ENCODE measurements at regions not wholly inside any gene's neighbourhood (a gene's known extent, or its start where the extent isn't known, plus 50 kb on each side); places are given as distances from the start of the nearest gene placed in this dataset.
A peak's percentile ranks its signal among the peaks of the same experiment; 100 is the strongest.

DNA sequence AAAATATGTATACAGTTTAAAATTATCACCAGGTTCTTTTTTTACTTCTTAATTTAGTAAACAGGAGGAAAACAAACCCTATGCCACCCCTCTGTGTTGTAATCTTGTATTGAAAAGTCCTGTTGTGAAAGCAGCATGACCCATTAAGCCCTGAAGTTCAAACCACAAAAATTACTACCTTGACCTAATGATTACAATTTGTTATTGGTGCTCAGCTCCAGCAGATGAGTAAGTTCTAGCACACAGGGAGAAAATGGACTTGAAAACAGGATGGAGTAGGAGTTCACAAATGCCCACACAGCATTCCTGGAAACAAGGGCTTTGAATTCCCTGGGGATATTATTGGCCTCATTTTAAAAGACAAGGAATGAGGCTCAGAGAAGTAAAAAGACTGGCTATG lies 505.8 kb upstream of the ERCC4 start (continued):
- TF ChIP-seq, protein P1, sequence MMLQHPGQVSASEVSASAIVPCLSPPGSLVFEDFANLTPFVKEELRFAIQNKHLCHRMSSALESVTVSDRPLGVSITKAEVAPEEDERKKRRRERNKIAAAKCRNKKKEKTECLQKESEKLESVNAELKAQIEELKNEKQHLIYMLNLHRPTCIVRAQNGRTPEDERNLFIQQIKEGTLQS (IDR thresholded peaks at IDR 0.05; ENCODE audit: borderline replicate concordance, extremely low read depth, low read depth, low read length), result no peak

GRCh38 chr16:13419589-13419988 lies 500.4 kb upstream of the ERCC4 start:
- CTCF ChIA-PET, result interaction anchor here (0.7 kb wide), 1 partner anchor 10 kb away, joined by 3 read pairs; no protein-coding TSS in a partner anchor
- BruUV-seq (replicated peaks), result no TSS peak
- intact Hi-C loops (cut with micrococcal nuclease; ENCODE audit: unreplicated experiment), result no loop called here
- no peak overlapping the region for H2AFZ ChIP-seq (ENCODE audit: control insufficient read depth, low read depth, low read length)
- H3K4me3 ChIP-seq, result no peak overlapping the region
- no peaks in the 10 kb centered on the region for H3K27me3 ChIP-seq (replicated peaks in 1 of 2; ENCODE audit: control insufficient read depth in 2 of 2, insufficient read depth in 2 of 2, low read length in 1 of 2)
- TF ChIP-seq, protein P2, sequence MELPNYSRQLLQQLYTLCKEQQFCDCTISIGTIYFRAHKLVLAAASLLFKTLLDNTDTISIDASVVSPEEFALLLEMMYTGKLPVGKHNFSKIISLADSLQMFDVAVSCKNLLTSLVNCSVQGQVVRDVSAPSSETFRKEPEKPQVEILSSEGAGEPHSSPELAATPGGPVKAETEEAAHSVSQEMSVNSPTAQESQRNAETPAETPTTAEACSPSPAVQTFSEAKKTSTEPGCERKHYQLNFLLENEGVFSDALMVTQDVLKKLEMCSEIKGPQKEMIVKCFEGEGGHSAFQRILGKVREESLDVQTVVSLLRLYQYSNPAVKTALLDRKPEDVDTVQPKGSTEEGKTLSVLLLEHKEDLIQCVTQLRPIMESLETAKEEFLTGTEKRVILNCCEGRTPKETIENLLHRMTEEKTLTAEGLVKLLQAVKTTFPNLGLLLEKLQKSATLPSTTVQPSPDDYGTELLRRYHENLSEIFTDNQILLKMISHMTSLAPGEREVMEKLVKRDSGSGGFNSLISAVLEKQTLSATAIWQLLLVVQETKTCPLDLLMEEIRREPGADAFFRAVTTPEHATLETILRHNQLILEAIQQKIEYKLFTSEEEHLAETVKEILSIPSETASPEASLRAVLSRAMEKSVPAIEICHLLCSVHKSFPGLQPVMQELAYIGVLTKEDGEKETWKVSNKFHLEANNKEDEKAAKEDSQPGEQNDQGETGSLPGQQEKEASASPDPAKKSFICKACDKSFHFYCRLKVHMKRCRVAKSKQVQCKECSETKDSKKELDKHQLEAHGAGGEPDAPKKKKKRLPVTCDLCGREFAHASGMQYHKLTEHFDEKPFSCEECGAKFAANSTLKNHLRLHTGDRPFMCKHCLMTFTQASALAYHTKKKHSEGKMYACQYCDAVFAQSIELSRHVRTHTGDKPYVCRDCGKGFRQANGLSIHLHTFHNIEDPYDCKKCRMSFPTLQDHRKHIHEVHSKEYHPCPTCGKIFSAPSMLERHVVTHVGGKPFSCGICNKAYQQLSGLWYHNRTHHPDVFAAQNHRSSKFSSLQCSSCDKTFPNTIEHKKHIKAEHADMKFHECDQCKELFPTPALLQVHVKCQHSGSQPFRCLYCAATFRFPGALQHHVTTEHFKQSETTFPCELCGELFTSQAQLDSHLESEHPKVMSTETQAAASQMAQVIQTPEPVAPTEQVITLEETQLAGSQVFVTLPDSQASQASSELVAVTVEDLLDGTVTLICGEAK (IDR thresholded peaks at IDR 0.05; ENCODE audit: borderline replicate concordance), result peak; percentile 62
- TF ChIP-seq EZH2 (IDR thresholded peaks at IDR 0.05; ENCODE audit: borderline replicate concordance, control insufficient read depth, low read depth, low read length), result no peak
- WGBS (ENCODE audit: insufficient coverage, insufficient replicate concordance, low lambda C conversion rate, missing lambda C conversion rate), result 37% methylated on average over 2 of the region's 2 CpGs
- SMC1A ChIA-PET (ENCODE audit: uncharacterized antibody, unreplicated experiment), result no interaction called here
- H3K9ac ChIP-seq (ENCODE audit: control insufficient read depth, insufficient read depth, low read length), result no peak overlapping the region
- in situ Hi-C loops (cut with MboI), result no loop called here
- H3K4me2 ChIP-seq (ENCODE audit: control insufficient read depth, insufficient read depth), result no peak overlapping the region
- H3K79me2 ChIP-seq (ENCODE audit: control insufficient read depth, insufficient read depth, low read length), result no peaks in the 10 kb centered on the region
- H3K36me3 ChIP-seq (ENCODE audit: control insufficient read depth in 2 of 2, insufficient read depth in 2 of 2, low read length in 1 of 2), result no peaks in the 10 kb centered on the region
- no peak overlapping the region for H3K27ac ChIP-seq (ENCODE audit: control insufficient read depth, insufficient read depth)
- RAD21 ChIA-PET (ENCODE audit: unreplicated experiment), result interaction anchor here (1.0 kb wide), 1 partner anchor 97 kb away, joined by 3 read pairs; no protein-coding TSS in a partner anchor
- FAIRE-seq (no peak), ATAC-seq (no peak), DNase-seq (ENCODE audit: low read depth, low spot score) (no peak)
- POLR2A ChIA-PET, result no interaction called here
- H4K20me1 ChIP-seq (ENCODE audit: control insufficient read depth, insufficient read depth), result no peaks in the 10 kb centered on the region
- no peaks in the 10 kb centered on the region for H3K4me1 ChIP-seq (ENCODE audit: control insufficient read depth, insufficient read depth, low read length)
- H3K9me3 ChIP-seq (replicated peaks; ENCODE audit: control insufficient read depth, insufficient read depth, low read length), result peaks cover 2% of the 10 kb centered on the region; the same call in 2 of the 3 replicates
